H1 (cell line): ENCODE measurements at regions not wholly inside any gene's neighbourhood (a gene's known extent, or its start where the extent isn't known, plus 50 kb on each side); places are given as distances from the start of the nearest gene placed in this dataset.

Experiments
- CTCF ChIA-PET: fragments of 300-600 bp; sonication (Branson Sonifier 250); formaldehyde crosslinking; loops from one replicate; lab custom pipeline; 2021; ENCODE audit not compliant: partially characterized antibody; lab: Charles Lee
- POLR2A ChIA-PET: fragments of 300-600 bp; sonication (Branson Sonifier 250); formaldehyde crosslinking; loops from one replicate; lab custom pipeline; 2021; ENCODE audit warnings: inconsistent platforms; ENCODE audit not compliant: partially characterized antibody; lab: Charles Lee
- DNase-seq, 2 experiments: peaks; one replicate each; pipeline versions ENCODE4 v3.0.0 to v3.0.0-alpha.2; 2010 to 2022; ENCODE audit warnings: low spot score in 2 of 2, low read depth in 1 of 2, mixed read lengths in 1 of 2
- FAIRE-seq: peaks from 2 replicates; lab custom pipeline; 2011; peaks lifted over from hg19 to GRCh38; lab: Jason Lieb, UNC
- H2AFZ ChIP-seq: 2 replicates; pipeline ENCODE4 v1.8.1; 2012; ENCODE audit warnings: low read length, inconsistent platforms
- H2AK5ac ChIP-seq: 2 replicates; pipeline ENCODE4 v1.6.1; 2013; ENCODE audit warnings: low read depth, low read length
- H2BK120ac ChIP-seq: replicated peaks from 2 replicates; pipeline ENCODE3; 2013; ENCODE audit warnings: low read depth, low read length, inconsistent platforms
- H2BK12ac ChIP-seq: 2 replicates; pipeline ENCODE4 v1.6.1; 2013; ENCODE audit warnings: low read depth, low read length
- H2BK15ac ChIP-seq: 2 replicates; pipeline ENCODE4 v1.6.1; 2013; ENCODE audit warnings: low read length
- H2BK20ac ChIP-seq: 2 replicates; pipeline ENCODE4 v1.6.1; 2013; ENCODE audit warnings: low read length
- H2BK5ac ChIP-seq: 2 replicates; pipeline ENCODE4 v1.6.1; 2013; ENCODE audit warnings: low read depth, low read length
- H3K14ac ChIP-seq: 2 replicates; pipeline ENCODE4 v1.6.1; 2013; ENCODE audit warnings: inconsistent platforms; ENCODE audit not compliant: insufficient read length
- H3K18ac ChIP-seq: 2 replicates; pipeline ENCODE4 v1.6.1; 2013; ENCODE audit warnings: low read length; ENCODE audit errors: extremely low read depth
- H3K23ac ChIP-seq: 2 replicates; pipeline ENCODE4 v1.6.1; 2013; ENCODE audit warnings: inconsistent platforms; ENCODE audit not compliant: insufficient read length
- H3K23me2 ChIP-seq: 2 replicates; pipeline ENCODE4 v1.6.1; 2013; ENCODE audit warnings: low read depth, low read length
- H3K27ac ChIP-seq: 2 replicates; pipeline ENCODE4 v1.6.1; 2011; ENCODE audit warnings: low read depth, low read length, inconsistent platforms
- H3K27me3 ChIP-seq, 4 experiments: replicated peaks in 1 of 4; 1 replicate in 1 of 4; 2 replicates in 3 of 4; pipeline versions ENCODE4 v1.6.1 to v1.8.1; 2011 to 2013; ENCODE audit warnings: low read length in 3 of 4, mild to moderate bottlenecking in 3 of 4, inconsistent platforms in 2 of 4, mixed read lengths in 2 of 4, moderate library complexity in 1 of 4; ENCODE audit not compliant: control insufficient read depth in 3 of 4, insufficient read depth in 3 of 4; ENCODE audit errors: extremely low read depth in 1 of 4
- H3K36me3 ChIP-seq, 4 experiments: 2 replicates each; pipeline versions ENCODE4 v1.6.1 to v1.8.1; 2011 to 2013; ENCODE audit warnings: mild to moderate bottlenecking in 4 of 4, low read length in 3 of 4, moderate library complexity in 2 of 4, control low read depth in 1 of 4, inconsistent platforms in 1 of 4; ENCODE audit not compliant: insufficient read depth in 4 of 4, control insufficient read depth in 2 of 4
- H3K4ac ChIP-seq: replicated peaks from 2 replicates; pipeline ENCODE3; 2013; ENCODE audit warnings: low read length, low read depth, mixed read lengths, inconsistent platforms; ENCODE audit not compliant: insufficient read length
- H3K4me1 ChIP-seq, 4 experiments: replicated peaks in 1 of 4; 1 replicate in 1 of 4; 2 replicates in 3 of 4; pipeline versions ENCODE4 v1.6.1 to v1.8.1; 2011 to 2013; ENCODE audit warnings: low read length in 3 of 4, inconsistent platforms in 2 of 4, mixed read lengths in 1 of 4; ENCODE audit not compliant: insufficient read depth in 4 of 4, control insufficient read depth in 3 of 4
- H3K4me2 ChIP-seq, 2 experiments: 2 replicates each; pipeline versions ENCODE4 v1.6.1 to v1.8.1; 2011 to 2013; ENCODE audit warnings: low read depth in 2 of 2, low read length in 2 of 2, control low read depth in 1 of 2, inconsistent platforms in 1 of 2, mild to moderate bottlenecking in 1 of 2; ENCODE audit not compliant: insufficient read depth in 1 of 2
- H3K4me3 ChIP-seq, 4 experiments: fragments of 200-600, 300-600 bp in 1 of 4; sonication (generic), shearing (Covaris generic), sonication (Bioruptor Twin) in 1 of 4; 2 replicates each; pipeline versions ENCODE4 v1.5.1 to v1.8.1; 2011 to 2016; ENCODE audit warnings: low read length in 4 of 4, low read depth in 3 of 4, control low read depth in 2 of 4, inconsistent platforms in 2 of 4, mild to moderate bottlenecking in 2 of 4, mixed read lengths in 1 of 4, moderate library complexity in 1 of 4; ENCODE audit not compliant: insufficient read depth in 2 of 4; ENCODE audit errors: extremely low read depth in 1 of 4
- H3K56ac ChIP-seq: replicated peaks from 2 replicates; pipeline ENCODE3; 2013; ENCODE audit warnings: low read depth, mild to moderate bottlenecking, mixed read lengths, low read length, inconsistent platforms; ENCODE audit not compliant: insufficient read length
- H3K79me1 ChIP-seq: 2 replicates; pipeline ENCODE4 v1.6.1; 2013; ENCODE audit warnings: low read depth, low read length, control low read depth
- H3K79me2 ChIP-seq, 2 experiments: 2 replicates each; pipeline versions ENCODE4 v1.6.1 to v1.8.1; 2012 to 2013; ENCODE audit warnings: low read length in 2 of 2, mild to moderate bottlenecking in 2 of 2, inconsistent platforms in 1 of 2; ENCODE audit not compliant: insufficient read depth in 2 of 2, control insufficient read depth in 1 of 2
- H3K9ac ChIP-seq, 4 experiments: replicated peaks in 1 of 4; 1 replicate in 1 of 4; 2 replicates in 3 of 4; pipeline versions ENCODE4 v1.6.1 to v1.8.1; 2011 to 2013; ENCODE audit warnings: low read depth in 3 of 4, low read length in 3 of 4, control low read depth in 2 of 4, mild to moderate bottlenecking in 2 of 4, moderate library complexity in 2 of 4, inconsistent platforms in 1 of 4; ENCODE audit errors: extremely low read depth in 1 of 4
- H3K9me3 ChIP-seq, 2 experiments: 2 replicates each; pipeline versions ENCODE4 v1.6.1 to v1.8.1; 2012 to 2013; ENCODE audit warnings: mild to moderate bottlenecking in 2 of 2, moderate library complexity in 2 of 2, control low read depth in 1 of 2, inconsistent platforms in 1 of 2, low read depth in 1 of 2, low read length in 1 of 2, mixed read lengths in 1 of 2; ENCODE audit not compliant: insufficient read depth in 2 of 2
- H4K20me1 ChIP-seq, 2 experiments: replicated peaks in 1 of 2; 2 replicates each; pipeline versions ENCODE3 to v1.8.1; 2011 to 2013; ENCODE audit warnings: inconsistent platforms in 2 of 2, low read length in 2 of 2, mild to moderate bottlenecking in 1 of 2; ENCODE audit not compliant: insufficient read depth in 2 of 2, control insufficient read depth in 1 of 2
- H4K5ac ChIP-seq: 2 replicates; pipeline ENCODE4 v1.6.1; 2013; ENCODE audit warnings: low read length, low read depth, mixed read lengths, inconsistent platforms; ENCODE audit not compliant: insufficient read length
- H4K8ac ChIP-seq: 2 replicates; pipeline ENCODE4 v1.8.0; 2013; ENCODE audit warnings: mild to moderate bottlenecking, moderate library complexity, low read length, inconsistent platforms; ENCODE audit not compliant: insufficient read depth; ENCODE audit errors: extremely low read depth
- H4K91ac ChIP-seq: replicated peaks from 2 replicates; pipeline ENCODE3; 2013; ENCODE audit warnings: low read length, mixed read lengths, inconsistent platforms; ENCODE audit not compliant: insufficient read length
- ATF2 ChIP-seq: IDR thresholded peaks from 2 replicates; pipeline ENCODE4 v1.6.1; 2012; ENCODE audit warnings: low read length, inconsistent platforms
- BCL11A ChIP-seq, 2 experiments: IDR thresholded peaks; one replicate each; pipeline ENCODE4 v1.6.1; 2011; ENCODE audit warnings: low read depth in 2 of 2, low read length in 2 of 2, mild to moderate bottlenecking in 2 of 2
- CHD2 ChIP-seq: IDR thresholded peaks from 2 replicates; pipeline ENCODE4 v1.6.1; 2012; ENCODE audit warnings: low read length, improper control_type of control experiment
- CREB1 ChIP-seq: IDR thresholded peaks from 2 replicates; pipeline ENCODE4 v1.6.1; 2012; ENCODE audit warnings: inconsistent platforms
- GABPA ChIP-seq: IDR thresholded peaks from 2 replicates; pipeline ENCODE4 v1.6.1; 2011; ENCODE audit warnings: mild to moderate bottlenecking, low read length, moderate library complexity, borderline replicate concordance; ENCODE audit not compliant: insufficient read depth
- KDM4A ChIP-seq: IDR thresholded peaks from one replicate; pipeline ENCODE4 v1.7.1; 2012; ENCODE audit warnings: low read depth, mild to moderate bottlenecking, moderate library complexity, low read length, inconsistent platforms; ENCODE audit not compliant: severe bottlenecking
- MAFK ChIP-seq: IDR thresholded peaks from 2 replicates; pipeline ENCODE4 v1.6.1; 2012; ENCODE audit warnings: low read depth, mild to moderate bottlenecking, improper control_type of control experiment, low read length
- POLR2A ChIP-seq, 2 experiments: IDR thresholded peaks; 1 replicate in 1 of 2; 2 replicates in 1 of 2; pipeline ENCODE4 v1.6.1; 2011; ENCODE audit warnings: low read depth in 2 of 2, low read length in 2 of 2, mild to moderate bottlenecking in 2 of 2; ENCODE audit errors: control extremely low read depth in 1 of 2
- POU5F1 ChIP-seq: IDR thresholded peaks from 2 replicates; pipeline ENCODE4 v1.6.1; 2011; ENCODE audit warnings: low read depth, mild to moderate bottlenecking, low read length, moderate library complexity
- SAP30 ChIP-seq: fragments of 300-600 bp; sonication (generic); IDR thresholded peaks from 2 replicates; pipeline ENCODE4 v1.7.1; 2012; ENCODE audit warnings: low read length, moderate library complexity, mild to moderate bottlenecking, inconsistent platforms; ENCODE audit not compliant: insufficient read depth, insufficient replicate concordance
- TAF7 ChIP-seq: optimal IDR thresholded peaks from 2 replicates; pipeline ENCODE3; 2011; ENCODE audit warnings: low read depth, mild to moderate bottlenecking, inconsistent platforms, low read length, moderate library complexity, borderline replicate concordance
- YY1 ChIP-seq: IDR thresholded peaks from 2 replicates; pipeline ENCODE4 v1.6.1; 2011; ENCODE audit warnings: low read depth, mild to moderate bottlenecking, low read length
- WGBS, 2 experiments: shearing (Covaris generic) in 1 of 2; methylation state at CpG; one replicate each; pipeline versions ENCODE4 v1.1.6 to v1.1.7; 2013 to 2015; ENCODE audit warnings: low lambda C conversion rate in 2 of 2, mixed read lengths in 2 of 2, inconsistent platforms in 1 of 2, low coverage in 1 of 2, missing lambda C conversion rate in 1 of 2; ENCODE audit not compliant: insufficient replicate concordance in 2 of 2, insufficient coverage in 1 of 2, insufficient read length in 1 of 2; ENCODE audit errors: extremely low coverage in 1 of 2, missing lambda C conversion rate in 1 of 2; 5-methylcytosine and 5-hydroxymethylcytosine counted together
- TF ChIP-seq, protein P1 (sequence below): IDR thresholded peaks from 2 replicates; pipeline ENCODE4 v1.6.1; 2012; ENCODE audit warnings: inconsistent platforms

- no peaks in the 10 kb centered on the region for H3K79me1 ChIP-seq
- H2BK5ac ChIP-seq, result no peak overlapping the region
- peaks cover 0 to 4% (median 2%) of the 10 kb centered on the region in 4 experiments; a peak in 4 of 7 replicates for H3K4me1 ChIP-seq
- H3K23me2 ChIP-seq, result no peaks in the 10 kb centered on the region
- CTCF ChIA-PET, result interaction anchor here (0.6 to 1.2 kb wide), 2 partner anchors 87 to 898 kb away, joined by 3 read pairs; no protein-coding TSS in a partner anchor
- H4K5ac ChIP-seq, result no peak overlapping the region
- no peak overlapping the region for H2BK12ac ChIP-seq
- H3K27ac ChIP-seq, result no peak overlapping the region
- 0 out of 2 replicates have a peak overlapping the region, but pooled peaks have one; percentile 1 for H2BK15ac ChIP-seq
- no peak overlapping the region for H3K4me3 ChIP-seq
- no peak for DNase-seq
- H3K27me3 ChIP-seq, result no peaks in the 10 kb centered on the region
- POLR2A ChIA-PET, result interaction anchor here (1.5 kb wide), 1 partner anchor 135 kb away, joined by 4 read pairs; the partner anchor contains the start of gene H2AZ1
- H2BK20ac ChIP-seq, result no peak overlapping the region
- no peak overlapping the region for H2BK120ac ChIP-seq
- H3K14ac ChIP-seq, result no peak overlapping the region
- H2AK5ac ChIP-seq, result no peak overlapping the region
- H3K9ac ChIP-seq, result no peak overlapping the region
- H4K20me1 ChIP-seq, result no peaks in the 10 kb centered on the region
- no peak overlapping the region for H3K4me2 ChIP-seq
- no peaks in the 10 kb centered on the region for H3K79me2 ChIP-seq
- H3K36me3 ChIP-seq, result no peaks in the 10 kb centered on the region
- no peak overlapping the region for H2AFZ ChIP-seq
- H3K4ac ChIP-seq, result no peak overlapping the region
- H3K23ac ChIP-seq, result no peak overlapping the region
- no peak for FAIRE-seq
- 100% methylated on average over 1 of the region's 1 CpG; no CpG with 5 or more reads in 1 of the 2 experiments for WGBS, 2 experiments
- H4K91ac ChIP-seq, result no peak overlapping the region
- H4K8ac ChIP-seq, result no peak overlapping the region
- no peak overlapping the region for H3K18ac ChIP-seq
- no peak overlapping the region for H3K56ac ChIP-seq
- peaks cover 0 to 7% of the 10 kb centered on the region in 2 experiments; a peak in 1 of 4 replicates for H3K9me3 ChIP-seq
- no peak for TF ChIP-seq SAP30
- no peak for TF ChIP-seq POLR2A (IDR thresholded peaks at IDR 0.05; ENCODE audit: control extremely low read depth in 1 of 2, low read depth in 2 of 2, low read length in 2 of 2)
- no peak for TF ChIP-seq CREB1
- no peak for TF ChIP-seq MAFK
- no peak for TF ChIP-seq YY1
- TF ChIP-seq POU5F1, result no peak
- no peak for TF ChIP-seq CHD2
- TF ChIP-seq KDM4A, result no peak
- TF ChIP-seq BCL11A (IDR thresholded peaks at IDR 0.05; ENCODE audit: low read depth in 2 of 2, low read length in 2 of 2), result no peak
- TF ChIP-seq ATF2, result no peak
- TF ChIP-seq, protein P1, sequence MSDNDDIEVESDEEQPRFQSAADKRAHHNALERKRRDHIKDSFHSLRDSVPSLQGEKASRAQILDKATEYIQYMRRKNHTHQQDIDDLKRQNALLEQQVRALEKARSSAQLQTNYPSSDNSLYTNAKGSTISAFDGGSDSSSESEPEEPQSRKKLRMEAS, result no peak
- TF ChIP-seq TAF7, result no peak
- no peak for TF ChIP-seq GABPA
Measured at GRCh38 chr4:100084892-100085291, 105.4 kb downstream of the DDIT4L start.
